ENCODE measurements at regions not wholly inside any gene's neighbourhood (a gene's known extent, or its start where the extent isn't known, plus 50 kb on each side); places are given as distances from the start of the nearest gene placed in this dataset.

DNA sequence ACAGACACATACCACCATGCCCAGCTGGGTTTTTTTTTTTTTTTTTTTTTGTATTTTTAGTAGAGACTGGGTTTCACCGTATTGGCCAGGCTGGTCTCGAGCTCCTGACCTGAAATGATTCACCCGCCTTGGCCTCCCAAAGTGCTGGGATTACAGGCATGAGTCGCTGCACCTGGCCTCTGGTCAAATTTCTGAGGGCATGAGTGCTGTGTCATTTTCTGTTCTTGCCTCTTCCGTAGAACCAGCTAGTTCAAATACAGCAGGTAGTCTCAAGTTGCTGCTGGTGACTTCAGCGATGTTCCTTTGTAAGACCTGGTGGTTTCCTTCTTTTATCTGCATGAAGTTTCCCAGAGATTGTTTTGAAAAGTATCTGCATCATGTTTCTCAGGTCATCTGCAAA lies 134.8 kb upstream of the SHH start:
- TF ChIP-seq GATA3 (IDR thresholded peaks at IDR 0.05; ENCODE audit: low read depth, low read length): no peak
- TF ChIP-seq GATA2 (IDR thresholded peaks at IDR 0.05; ENCODE audit: low read depth, low read length): no peak

Measured in SH-SY5Y (cell line).